Right lobe of liver (tissue), 6 donors: ENCODE measurements at regions not wholly inside any gene's neighbourhood (a gene's known extent, or its start where the extent isn't known, plus 50 kb on each side); places are given as distances from the start of the nearest gene placed in this dataset.

Experiments
- ATAC-seq, 4 donors: fragments of 200-7000 bp; cut with Tn5 transposase; one replicate each; pipeline ENCODE4 v1.9.1; 2020; ENCODE audit warnings: mild to moderate bottlenecking in 4 of 4, moderate library complexity in 4 of 4
- DNase-seq, 3 donors: peaks; one replicate each; pipeline ENCODE4 v3.0.0-alpha.2; 2020
- H3K27ac ChIP-seq, 3 donors: fragments of 200-600 bp; one replicate each; pipeline ENCODE4 v1.8.0; 2022
- H3K27me3 ChIP-seq, 2 donors: fragments of 200-600 bp; one replicate each; pipeline ENCODE4 v1.8.0; 2022
- H3K36me3 ChIP-seq, 4 donors: fragments of 200-600 bp; sonication (generic) in 1 of 4; one replicate each; pipeline versions ENCODE4 v1.5.1 to v1.8.0; 2017 to 2022; ENCODE audit warnings: control low read depth in 1 of 4
- H3K4me1 ChIP-seq, 4 donors: fragments of 200-600 bp; sonication (generic) in 1 of 4; one replicate each; pipeline versions ENCODE4 v1.5.1 to v1.8.0; 2017 to 2022; ENCODE audit warnings: control low read depth in 1 of 4
- H3K4me3 ChIP-seq, 3 donors: fragments of 200-600 bp; one replicate each; pipeline ENCODE4 v1.8.0; 2022
- H3K9me3 ChIP-seq, 4 donors: fragments of 200-600 bp; sonication (generic) in 1 of 4; one replicate each; pipeline versions ENCODE4 v1.5.1 to v1.8.0; 2017 to 2022; ENCODE audit warnings: control low read depth in 1 of 4
- POLR2A ChIP-seq: fragments of 450-650 bp; IDR thresholded peaks from one replicate; pipeline ENCODE4 v1.6.1; 2017; ENCODE audit warnings: antibody characterized with exemption, mild to moderate bottlenecking
- WGBS: methylation state at CpG from one replicate; pipeline ENCODE4 v1.1.6; 2018; ENCODE audit warnings: low coverage, low lambda C conversion rate; ENCODE audit not compliant: insufficient coverage; ENCODE audit errors: missing lambda C conversion rate; 5-methylcytosine and 5-hydroxymethylcytosine counted together
- intact Hi-C, 2 donors: fragments of 100-400 bp; cut with DNase I; formaldehyde crosslinking; loops; one replicate each; pipeline versions ENCODE4 v1.11.2 to v1.14.1; 2022
- TF ChIP-seq, protein P1 (sequence below), 4 donors: fragments of 200-600 bp in 3 of 4; fragments of 450-650 bp in 1 of 4; IDR thresholded peaks; one replicate each; pipeline versions ENCODE4 v1.5.1 to v1.8.0; 2016 to 2022; ENCODE audit warnings: antibody characterized with exemption in 4 of 4, mild to moderate bottlenecking in 2 of 4
- donor health status: DM: no; HTN: yes; CAD: no.
- donor health status: DM: no; HTN: no; CAD: no.
- donor health status: DM: no; HTN: no; CAD: no.
- donor health status: DM: no; HTN: yes; CAD: no.
- donor health status: DM: no; HTN: yes; CAD: no.

DNA sequence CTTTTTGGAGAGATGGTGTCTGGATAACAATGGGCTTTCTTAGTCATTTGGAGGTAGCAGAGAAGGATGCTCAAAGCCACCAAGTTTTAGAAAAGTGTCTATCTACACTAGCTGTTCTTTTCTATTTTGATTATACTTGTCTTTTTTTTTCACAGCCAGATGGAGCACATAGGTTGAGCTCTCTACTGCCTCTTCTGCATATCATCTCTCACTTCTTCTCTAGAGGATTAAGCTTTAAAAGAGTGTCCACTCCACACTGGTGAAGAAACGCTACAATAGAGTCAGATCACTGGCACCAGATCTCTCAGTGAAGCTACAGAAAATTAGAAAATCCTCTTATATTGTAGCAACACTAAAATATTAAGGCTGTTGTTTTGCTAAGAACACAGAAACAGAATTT is 145.3 kb upstream of the MBNL1 start:
- Histone ChIP-seq H3K36me3 (no peaks in the 10 kb centered on the region), H3K9me3 (no peaks in the 10 kb centered on the region), H3K4me1 (no peaks in the 10 kb centered on the region), H3K27me3 (no peaks in the 10 kb centered on the region), H3K4me3 (no peak overlapping the region), H3K27ac (no peak overlapping the region)
- WGBS: 93% methylated on average over 1 of the region's 1 CpG
- no peak for TF ChIP-seq POLR2A
- TF ChIP-seq, protein P1, sequence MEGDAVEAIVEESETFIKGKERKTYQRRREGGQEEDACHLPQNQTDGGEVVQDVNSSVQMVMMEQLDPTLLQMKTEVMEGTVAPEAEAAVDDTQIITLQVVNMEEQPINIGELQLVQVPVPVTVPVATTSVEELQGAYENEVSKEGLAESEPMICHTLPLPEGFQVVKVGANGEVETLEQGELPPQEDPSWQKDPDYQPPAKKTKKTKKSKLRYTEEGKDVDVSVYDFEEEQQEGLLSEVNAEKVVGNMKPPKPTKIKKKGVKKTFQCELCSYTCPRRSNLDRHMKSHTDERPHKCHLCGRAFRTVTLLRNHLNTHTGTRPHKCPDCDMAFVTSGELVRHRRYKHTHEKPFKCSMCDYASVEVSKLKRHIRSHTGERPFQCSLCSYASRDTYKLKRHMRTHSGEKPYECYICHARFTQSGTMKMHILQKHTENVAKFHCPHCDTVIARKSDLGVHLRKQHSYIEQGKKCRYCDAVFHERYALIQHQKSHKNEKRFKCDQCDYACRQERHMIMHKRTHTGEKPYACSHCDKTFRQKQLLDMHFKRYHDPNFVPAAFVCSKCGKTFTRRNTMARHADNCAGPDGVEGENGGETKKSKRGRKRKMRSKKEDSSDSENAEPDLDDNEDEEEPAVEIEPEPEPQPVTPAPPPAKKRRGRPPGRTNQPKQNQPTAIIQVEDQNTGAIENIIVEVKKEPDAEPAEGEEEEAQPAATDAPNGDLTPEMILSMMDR (IDR thresholded peaks at IDR 0.05): no peak
- no peak for DNase-seq
- intact Hi-C loops: no loop called here
- no peak for ATAC-seq

DNA sequence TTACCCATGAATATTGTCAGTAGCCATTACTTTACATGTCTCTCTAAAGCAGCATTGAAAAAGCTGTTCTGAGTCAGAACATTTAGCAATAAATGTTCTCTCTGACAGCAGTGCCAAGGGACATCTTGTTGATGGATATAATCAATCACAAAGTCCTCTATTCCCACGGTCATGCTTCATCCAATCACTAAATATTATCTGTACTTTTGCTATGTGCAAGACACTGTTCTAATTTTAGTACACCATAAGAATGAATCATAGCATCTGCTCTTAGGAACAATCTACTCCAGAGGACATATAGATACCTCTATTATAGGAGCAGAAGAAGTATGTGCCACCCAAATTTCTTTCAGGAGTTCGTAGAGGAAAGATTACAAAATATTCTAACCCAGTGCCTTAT is 142.5 kb upstream of the MBNL1 start:
- ATAC-seq: no peak
- 71% methylated on average over 2 of the region's 2 CpGs for WGBS

DNA sequence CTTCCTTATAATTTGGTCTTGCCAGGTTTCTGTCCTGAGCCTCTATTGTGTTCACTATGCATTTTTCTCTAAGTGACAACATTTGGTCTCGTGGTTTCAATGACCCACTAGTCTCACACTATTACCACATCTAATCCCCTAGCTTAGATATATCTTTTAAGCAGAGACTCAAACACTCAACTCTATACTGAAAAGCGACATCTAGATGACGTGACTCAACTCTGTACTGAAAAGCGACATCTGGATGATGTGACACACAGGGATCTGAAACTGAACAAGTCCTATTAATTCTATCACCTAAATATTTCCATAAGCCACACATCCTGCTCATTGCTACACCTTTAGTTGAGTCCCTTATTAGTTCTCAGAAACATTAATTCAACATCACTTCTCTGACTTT is 141.7 kb upstream of the MBNL1 start:
- H3K27me3 ChIP-seq: no peaks in the 10 kb centered on the region
- TF ChIP-seq POLR2A: no peak
- TF ChIP-seq, protein P1 (IDR thresholded peaks at IDR 0.05): no peak
- no peak for DNase-seq

More for the DNA sequence above, 142.5 kb upstream of the MBNL1 start:
- Histone ChIP-seq H3K4me3 (no peak overlapping the region), H3K27me3 (no peaks in the 10 kb centered on the region), H3K9me3 (no peaks in the 10 kb centered on the region), H3K36me3 (no peaks in the 10 kb centered on the region), H3K4me1 (no peaks in the 10 kb centered on the region), H3K27ac (no peak overlapping the region)
- no peak for DNase-seq
- TF ChIP-seq, protein P1 (IDR thresholded peaks at IDR 0.05): no peak
- no peak for TF ChIP-seq POLR2A
- intact Hi-C loops: no loop called here

DNA sequence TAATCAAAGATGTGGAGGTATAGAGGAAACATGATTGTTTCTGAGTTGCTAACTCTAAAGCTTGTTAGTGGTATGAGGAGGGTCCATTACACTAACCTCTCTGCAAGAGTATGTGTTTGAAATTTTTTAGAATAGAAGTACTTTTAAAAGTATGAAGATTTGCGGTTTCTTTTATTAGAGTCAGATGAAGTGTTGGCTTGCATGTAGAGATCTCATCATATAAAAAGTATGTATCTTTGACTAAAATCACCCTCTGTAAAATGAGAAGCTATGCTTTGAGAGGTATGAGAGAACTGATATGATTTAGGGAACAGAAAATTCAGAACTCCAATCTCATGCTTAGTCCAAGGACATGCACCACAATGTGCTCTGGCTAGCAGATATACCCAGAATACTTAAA is 140.4 kb upstream of the MBNL1 start:
- H3K4me1 ChIP-seq: no peaks in the 10 kb centered on the region
- H3K27me3 ChIP-seq: no peaks in the 10 kb centered on the region
- 94% methylated on average over 1 of the region's 1 CpG for WGBS
- DNase-seq (no peak), ATAC-seq (no peak)
- no peaks in the 10 kb centered on the region for H3K9me3 ChIP-seq
- no peak overlapping the region for H3K4me3 ChIP-seq
- intact Hi-C loops: no loop called here
- H3K27ac ChIP-seq: no peak overlapping the region
- TF ChIP-seq, protein P1 (IDR thresholded peaks at IDR 0.05): no peak
- TF ChIP-seq POLR2A: no peak
- no peaks in the 10 kb centered on the region for H3K36me3 ChIP-seq

More for the DNA sequence above, 141.7 kb upstream of the MBNL1 start:
- Histone ChIP-seq H3K9me3 (no peaks in the 10 kb centered on the region), H3K27ac (no peak overlapping the region), H3K36me3 (no peaks in the 10 kb centered on the region), H3K4me3 (no peak overlapping the region), H3K4me1 (no peaks in the 10 kb centered on the region)
- intact Hi-C loops: no loop called here
- WGBS: 89% methylated on average over 4 of the region's 4 CpGs
- no peak for ATAC-seq

DNA sequence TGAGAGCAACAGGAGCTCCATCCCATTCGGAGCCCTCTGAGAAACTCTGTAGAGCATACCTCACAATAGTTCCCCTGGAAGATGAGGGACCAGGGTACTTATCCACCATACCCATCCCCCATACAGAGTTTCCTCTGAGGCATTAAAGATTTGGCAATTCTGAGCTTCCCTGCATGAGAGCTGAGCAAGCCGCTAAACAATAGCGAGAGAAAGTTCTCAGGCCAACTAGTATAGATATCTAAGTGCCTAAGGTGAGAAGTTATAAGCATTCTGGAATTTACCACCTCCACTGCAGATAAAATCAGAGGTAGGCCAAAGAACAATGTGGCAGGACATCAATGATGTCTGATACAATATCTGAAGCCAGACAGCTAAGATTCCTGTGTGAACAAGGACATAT is 129.1 kb upstream of the MBNL1 start:
- Histone ChIP-seq H3K4me3 (no peak overlapping the region), H3K9me3 (no peaks in the 10 kb centered on the region), H3K27ac (no peak overlapping the region), H3K36me3 (no peaks in the 10 kb centered on the region), H3K27me3 (no peaks in the 10 kb centered on the region), H3K4me1 (no peaks in the 10 kb centered on the region)
- TF ChIP-seq, protein P1 (IDR thresholded peaks at IDR 0.05): no peak
- no peak for TF ChIP-seq POLR2A
- no peak for DNase-seq
- intact Hi-C loops: no loop called here
- WGBS: 73% methylated on average over 3 of the region's 3 CpGs
- ATAC-seq: no peak
